HepG2 (cell line): ENCODE measurements at regions not wholly inside any gene's neighbourhood (a gene's known extent, or its start where the extent isn't known, plus 50 kb on each side); places are given as distances from the start of the nearest gene placed in this dataset.

Source experiments
- ATAC-seq: fragments of 200-7000 bp; cut with Tn5 transposase; 3 replicates; pipeline ENCODE4 v1.9.1; 2020; ENCODE audit warnings: mild to moderate bottlenecking, moderate library complexity
- BruUV-seq: library from RNA; stranded (reverse); fragments of 400-500 nt; replicated peaks from 2 replicates; lab custom pipeline; 2021; lab: Mats Ljungman, UMichigan
- CTCF ChIA-PET: fragments of 300-600 bp; formaldehyde crosslinking; extraction: SDS; loops from one replicate; lab custom pipeline; 2021; ENCODE audit warnings: low total read pairs, inconsistent platforms, low intra/inter-chr PET ratio; lab: Yijun Ruan, JAX
- POLR2A ChIA-PET: fragments of 350-600 bp; sonication (Branson Sonifier 250); formaldehyde crosslinking; loops from one replicate; lab custom pipeline; 2020; ENCODE audit warnings: antibody characterized with exemption, inconsistent platforms; lab: Yijun Ruan, JAX
- DNase-seq: peaks from one replicate; pipeline ENCODE4 v3.0.0-alpha.2; 2015; ENCODE audit warnings: low spot score
- FAIRE-seq: peaks from 3 replicates; lab custom pipeline; 2011; peaks lifted over from hg19 to GRCh38; lab: Jason Lieb, UNC
- H2AFZ ChIP-seq: one replicate; pipeline ENCODE4 v1.6.1; 2011; ENCODE audit warnings: low read length, inconsistent platforms
- H3K27ac ChIP-seq: fragments of 300-600 bp; 3 replicates; pipeline ENCODE4 v1.8.0; 2011; ENCODE audit warnings: mixed run types, mild to moderate bottlenecking, mixed read lengths, low read length, inconsistent platforms; ENCODE audit not compliant: insufficient read depth; ENCODE audit errors: extremely low read length
- H3K27me3 ChIP-seq, 2 experiments: fragments of 200-600 bp in 1 of 2; 2 replicates in 1 of 2; 3 replicates in 1 of 2; pipeline versions ENCODE4 v1.6.0 to v1.8.0; 2011; ENCODE audit warnings: low read length in 2 of 2, mild to moderate bottlenecking in 2 of 2, moderate library complexity in 2 of 2, inconsistent platforms in 1 of 2; ENCODE audit not compliant: insufficient read depth in 2 of 2, control insufficient read depth in 1 of 2
- H3K36me3 ChIP-seq, 2 experiments: fragments of 200-600 bp in 1 of 2; replicated peaks in 1 of 2; 2 replicates in 1 of 2; 3 replicates in 1 of 2; pipeline versions ENCODE4 v1.5.1 to v1.8.0; 2011; ENCODE audit warnings: low read length in 2 of 2, inconsistent platforms in 1 of 2; ENCODE audit not compliant: insufficient read depth in 2 of 2, control insufficient read depth in 1 of 2
- H3K4me1 ChIP-seq: 2 replicates; pipeline ENCODE4 v1.5.1; 2012; ENCODE audit warnings: low read length, inconsistent platforms; ENCODE audit not compliant: insufficient read depth
- H3K4me2 ChIP-seq: 2 replicates; pipeline ENCODE4 v1.6.0; 2011; ENCODE audit warnings: low read depth, low read length, inconsistent platforms
- H3K4me3 ChIP-seq, 3 experiments: fragments of 200-600 bp in 1 of 3; sonication (generic), shearing (Covaris generic) in 1 of 3; replicated peaks in 1 of 3; 2 replicates each; pipeline ENCODE4 v1.5.1; 2011 to 2016; ENCODE audit warnings: low read length in 3 of 3, inconsistent platforms in 2 of 3, low read depth in 2 of 3, mild to moderate bottlenecking in 2 of 3, control low read depth in 1 of 3, mixed read lengths in 1 of 3; ENCODE audit not compliant: insufficient read depth in 1 of 3
- H3K79me2 ChIP-seq: one replicate; pipeline ENCODE4 v1.6.1; 2011; ENCODE audit warnings: low read length, inconsistent platforms; ENCODE audit not compliant: insufficient read depth
- H3K9ac ChIP-seq: 2 replicates; pipeline ENCODE4 v1.6.0; 2011; ENCODE audit warnings: mild to moderate bottlenecking, low read depth, low read length, inconsistent platforms; ENCODE audit not compliant: insufficient read depth
- H3K9me3 ChIP-seq: 2 replicates; pipeline ENCODE4 v1.5.1; 2012; ENCODE audit warnings: mild to moderate bottlenecking, low read length
- H4K20me1 ChIP-seq: 2 replicates; pipeline ENCODE4 v1.6.0; 2011; ENCODE audit warnings: inconsistent platforms, mild to moderate bottlenecking, low read length, moderate library complexity; ENCODE audit not compliant: insufficient read depth
- ATF7 ChIP-seq, 2 experiments: fragments of 450-650 bp in 1 of 2; sonication (generic) in 1 of 2; formaldehyde crosslinking in 1 of 2; IDR thresholded peaks; 2 replicates each; pipeline versions ENCODE4 v1.4.0 to v1.6.1; 2016 to 2020; ENCODE audit warnings: antibody characterized with exemption in 1 of 2, mild to moderate bottlenecking in 1 of 2, missing genetic modification reagents in 1 of 2
- CENPX ChIP-seq: sonication (generic); formaldehyde crosslinking; IDR thresholded peaks from 2 replicates; pipeline ENCODE4 v1.9.0; 2021; ENCODE audit warnings: mild to moderate bottlenecking, missing genetic modification reagents, moderate library complexity
- HDAC2 ChIP-seq: sonication (generic); formaldehyde crosslinking; IDR thresholded peaks from 2 replicates; pipeline ENCODE4 v1.4.0; 2020; ENCODE audit warnings: missing genetic modification reagents
- HES4 ChIP-seq: sonication (generic); formaldehyde crosslinking; IDR thresholded peaks from 2 replicates; pipeline ENCODE4 v1.9.0; 2021; ENCODE audit warnings: mild to moderate bottlenecking, missing genetic modification reagents, borderline replicate concordance
- JUNB ChIP-seq: sonication (generic); formaldehyde crosslinking; IDR thresholded peaks from 2 replicates; pipeline ENCODE4 v1.8.0; 2022; ENCODE audit warnings: missing genetic modification reagents, mild to moderate bottlenecking, borderline replicate concordance
- MAFF ChIP-seq: IDR thresholded peaks from 2 replicates; pipeline ENCODE4 v1.6.1; 2011; ENCODE audit warnings: low read depth, low read length, improper control_type of control experiment
- RBM22 ChIP-seq: fragments of 200-400 bp; formaldehyde crosslinking; optimal IDR thresholded peaks from 2 replicates; pipeline ENCODE3; 2017; ENCODE audit warnings: mild to moderate bottlenecking, low read length, moderate library complexity
- SETDB1 ChIP-seq: sonication (generic); formaldehyde crosslinking; IDR thresholded peaks from 2 replicates; pipeline ENCODE4 v1.5.1; 2020; ENCODE audit warnings: missing genetic modification reagents, mild to moderate bottlenecking, borderline replicate concordance
- SNAI1 ChIP-seq: sonication (generic); formaldehyde crosslinking; IDR thresholded peaks from 2 replicates; pipeline ENCODE4 v1.5.0; 2020; ENCODE audit warnings: mild to moderate bottlenecking, missing genetic modification reagents, borderline replicate concordance
- SSRP1 ChIP-seq: IDR thresholded peaks from 2 replicates; pipeline ENCODE4 v1.6.1; 2016; ENCODE audit warnings: control low read depth
- ZNF562 ChIP-seq: sonication (generic); formaldehyde crosslinking; IDR thresholded peaks from 2 replicates; pipeline ENCODE4 v1.8.0; 2022; ENCODE audit warnings: missing genetic modification reagents, borderline replicate concordance
- ZNF629 ChIP-seq: sonication (generic); formaldehyde crosslinking; conservative IDR thresholded peaks from 2 replicates; pipeline ENCODE4 v1.5.0; 2020; ENCODE audit warnings: missing genetic modification reagents
- ZNF713 ChIP-seq: sonication (generic); formaldehyde crosslinking; IDR thresholded peaks from 2 replicates; pipeline ENCODE4 v1.4.0; 2020; ENCODE audit warnings: mild to moderate bottlenecking, missing genetic modification reagents
- ZNF720 ChIP-seq: sonication (generic); formaldehyde crosslinking; IDR thresholded peaks from 2 replicates; pipeline ENCODE4 v1.4.0; 2020; ENCODE audit warnings: missing genetic modification reagents
- ZNF878 ChIP-seq: sonication (generic); formaldehyde crosslinking; IDR thresholded peaks from 2 replicates; pipeline ENCODE4 v1.8.1; 2023; ENCODE audit warnings: mild to moderate bottlenecking, missing genetic modification reagents, moderate library complexity
- WGBS: methylation state at CpG from one replicate; pipeline ENCODE4 v1.1.6; 2017; ENCODE audit warnings: low lambda C conversion rate; 5-methylcytosine and 5-hydroxymethylcytosine counted together
- in situ Hi-C: cut with HindIII; loops from 2 replicates; pipeline ENCODE4 v1.10.0; 2017; ENCODE audit warnings: low pct_unique_long_range_greater_than_20kb; ENCODE audit not compliant: extremely low pct_ligation_motif_present
- intact Hi-C: fragments of 100-400 bp; cut with micrococcal nuclease; formaldehyde crosslinking; loops from one replicate; pipeline ENCODE4 v1.10.0; 2022; ENCODE audit not compliant: unreplicated experiment
- TF ChIP-seq, protein P1 (sequence below): IDR thresholded peaks from 2 replicates; pipeline ENCODE4 v1.6.1; 2018; ENCODE audit warnings: missing genetic modification reagents, mild to moderate bottlenecking, missing compliant biosample characterization
- TF ChIP-seq, protein P2 (sequence below): sonication (generic); formaldehyde crosslinking; IDR thresholded peaks from 2 replicates; pipeline ENCODE4 v1.4.0; 2020; ENCODE audit warnings: missing genetic modification reagents, borderline replicate concordance
- TF ChIP-seq, protein P3 (sequence below): sonication (generic); formaldehyde crosslinking; IDR thresholded peaks from 2 replicates; pipeline ENCODE4 v1.5.0; 2020; ENCODE audit warnings: missing genetic modification reagents
- TF ChIP-seq, protein P4 (sequence below): sonication (generic); formaldehyde crosslinking; IDR thresholded peaks from 2 replicates; pipeline ENCODE4 v1.5.1; 2020; ENCODE audit warnings: missing genetic modification reagents, mild to moderate bottlenecking, borderline replicate concordance

DNA sequence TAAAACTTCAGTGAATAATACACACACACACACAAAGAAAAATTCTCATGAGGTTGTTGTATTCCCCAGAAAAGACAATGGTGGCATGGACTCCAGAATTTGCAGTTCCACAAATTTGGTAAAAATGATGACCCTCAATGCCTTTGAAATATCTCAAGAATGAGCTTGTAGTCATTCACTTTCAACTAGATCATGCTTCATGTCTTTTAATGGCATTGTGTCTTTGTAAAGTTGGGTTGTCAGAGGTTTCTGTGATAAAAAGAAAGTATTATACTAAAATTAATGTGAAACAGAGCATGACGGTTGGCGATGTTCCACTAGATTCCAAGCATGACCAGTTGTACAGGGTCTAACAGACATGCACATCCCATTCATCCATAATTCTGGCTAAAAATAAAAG is 685.0 kb upstream of the FRG1 start:
- Histone ChIP-seq H4K20me1 (no peaks in the 10 kb centered on the region), H3K9me3 (peaks cover 48% of the 10 kb centered on the region), H3K36me3 (no peaks in the 10 kb centered on the region), H3K4me1 (no peaks in the 10 kb centered on the region), H3K27me3 (no peaks in the 10 kb centered on the region), H2AFZ (no peak overlapping the region), H3K79me2 (no peaks in the 10 kb centered on the region), H3K27ac (no peak overlapping the region), H3K4me2 (no peak overlapping the region), H3K9ac (no peak overlapping the region), H3K4me3 (no peak overlapping the region)
- intact Hi-C loops: no loop called here
- FAIRE-seq: no peak
- in situ Hi-C loops: no loop called here
- BruUV-seq: no TSS peak
- DNase-seq: no peak
- TF ChIP-seq RBM22: no peak
- TF ChIP-seq, protein P1, sequence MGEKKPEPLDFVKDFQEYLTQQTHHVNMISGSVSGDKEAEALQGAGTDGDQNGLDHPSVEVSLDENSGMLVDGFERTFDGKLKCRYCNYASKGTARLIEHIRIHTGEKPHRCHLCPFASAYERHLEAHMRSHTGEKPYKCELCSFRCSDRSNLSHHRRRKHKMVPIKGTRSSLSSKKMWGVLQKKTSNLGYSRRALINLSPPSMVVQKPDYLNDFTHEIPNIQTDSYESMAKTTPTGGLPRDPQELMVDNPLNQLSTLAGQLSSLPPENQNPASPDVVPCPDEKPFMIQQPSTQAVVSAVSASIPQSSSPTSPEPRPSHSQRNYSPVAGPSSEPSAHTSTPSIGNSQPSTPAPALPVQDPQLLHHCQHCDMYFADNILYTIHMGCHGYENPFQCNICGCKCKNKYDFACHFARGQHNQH: no peak
- TF ChIP-seq ZNF713: no peak
- no peak for TF ChIP-seq SSRP1
- TF ChIP-seq ZNF562: no peak
- TF ChIP-seq, protein P2, sequence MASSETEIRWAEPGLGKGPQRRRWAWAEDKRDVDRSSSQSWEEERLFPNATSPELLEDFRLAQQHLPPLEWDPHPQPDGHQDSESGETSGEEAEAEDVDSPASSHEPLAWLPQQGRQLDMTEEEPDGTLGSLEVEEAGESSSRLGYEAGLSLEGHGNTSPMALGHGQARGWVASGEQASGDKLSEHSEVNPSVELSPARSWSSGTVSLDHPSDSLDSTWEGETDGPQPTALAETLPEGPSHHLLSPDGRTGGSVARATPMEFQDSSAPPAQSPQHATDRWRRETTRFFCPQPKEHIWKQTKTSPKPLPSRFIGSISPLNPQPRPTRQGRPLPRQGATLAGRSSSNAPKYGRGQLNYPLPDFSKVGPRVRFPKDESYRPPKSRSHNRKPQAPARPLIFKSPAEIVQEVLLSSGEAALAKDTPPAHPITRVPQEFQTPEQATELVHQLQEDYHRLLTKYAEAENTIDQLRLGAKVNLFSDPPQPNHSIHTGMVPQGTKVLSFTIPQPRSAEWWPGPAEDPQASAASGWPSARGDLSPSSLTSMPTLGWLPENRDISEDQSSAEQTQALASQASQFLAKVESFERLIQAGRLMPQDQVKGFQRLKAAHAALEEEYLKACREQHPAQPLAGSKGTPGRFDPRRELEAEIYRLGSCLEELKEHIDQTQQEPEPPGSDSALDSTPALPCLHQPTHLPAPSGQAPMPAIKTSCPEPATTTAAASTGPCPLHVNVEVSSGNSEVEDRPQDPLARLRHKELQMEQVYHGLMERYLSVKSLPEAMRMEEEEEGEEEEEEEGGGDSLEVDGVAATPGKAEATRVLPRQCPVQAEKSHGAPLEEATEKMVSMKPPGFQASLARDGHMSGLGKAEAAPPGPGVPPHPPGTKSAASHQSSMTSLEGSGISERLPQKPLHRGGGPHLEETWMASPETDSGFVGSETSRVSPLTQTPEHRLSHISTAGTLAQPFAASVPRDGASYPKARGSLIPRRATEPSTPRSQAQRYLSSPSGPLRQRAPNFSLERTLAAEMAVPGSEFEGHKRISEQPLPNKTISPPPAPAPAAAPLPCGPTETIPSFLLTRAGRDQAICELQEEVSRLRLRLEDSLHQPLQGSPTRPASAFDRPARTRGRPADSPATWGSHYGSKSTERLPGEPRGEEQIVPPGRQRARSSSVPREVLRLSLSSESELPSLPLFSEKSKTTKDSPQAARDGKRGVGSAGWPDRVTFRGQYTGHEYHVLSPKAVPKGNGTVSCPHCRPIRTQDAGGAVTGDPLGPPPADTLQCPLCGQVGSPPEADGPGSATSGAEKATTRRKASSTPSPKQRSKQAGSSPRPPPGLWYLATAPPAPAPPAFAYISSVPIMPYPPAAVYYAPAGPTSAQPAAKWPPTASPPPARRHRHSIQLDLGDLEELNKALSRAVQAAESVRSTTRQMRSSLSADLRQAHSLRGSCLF (CRISPR knock-in tag): no peak
- TF ChIP-seq ZNF629 (CRISPR knock-in tag): no peak
- TF ChIP-seq JUNB: no peak
- TF ChIP-seq SNAI1 (CRISPR knock-in tag): no peak
- no peak for TF ChIP-seq SETDB1 (CRISPR knock-in tag)
- no peak for TF ChIP-seq MAFF
- TF ChIP-seq, protein P3, sequence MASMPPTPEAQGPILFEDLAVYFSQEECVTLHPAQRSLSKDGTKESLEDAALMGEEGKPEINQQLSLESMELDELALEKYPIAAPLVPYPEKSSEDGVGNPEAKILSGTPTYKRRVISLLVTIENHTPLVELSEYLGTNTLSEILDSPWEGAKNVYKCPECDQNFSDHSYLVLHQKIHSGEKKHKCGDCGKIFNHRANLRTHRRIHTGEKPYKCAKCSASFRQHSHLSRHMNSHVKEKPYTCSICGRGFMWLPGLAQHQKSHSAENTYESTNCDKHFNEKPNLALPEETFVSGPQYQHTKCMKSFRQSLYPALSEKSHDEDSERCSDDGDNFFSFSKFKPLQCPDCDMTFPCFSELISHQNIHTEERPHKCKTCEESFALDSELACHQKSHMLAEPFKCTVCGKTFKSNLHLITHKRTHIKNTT: no peak
- TF ChIP-seq, protein P4, sequence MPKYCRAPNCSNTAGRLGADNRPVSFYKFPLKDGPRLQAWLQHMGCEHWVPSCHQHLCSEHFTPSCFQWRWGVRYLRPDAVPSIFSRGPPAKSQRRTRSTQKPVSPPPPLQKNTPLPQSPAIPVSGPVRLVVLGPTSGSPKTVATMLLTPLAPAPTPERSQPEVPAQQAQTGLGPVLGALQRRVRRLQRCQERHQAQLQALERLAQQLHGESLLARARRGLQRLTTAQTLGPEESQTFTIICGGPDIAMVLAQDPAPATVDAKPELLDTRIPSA (CRISPR knock-in tag): no peak
- TF ChIP-seq ZNF720: no peak
- TF ChIP-seq HES4 (CRISPR knock-in tag): no peak
- TF ChIP-seq HDAC2 (CRISPR knock-in tag): no peak
- no peak for TF ChIP-seq ZNF878 (CRISPR knock-in tag)
- no peak for TF ChIP-seq CENPX (CRISPR knock-in tag)
- no peak for TF ChIP-seq ATF7 (IDR thresholded peaks at IDR 0.05)
- no peak for TF ChIP-seq ATF7 (CRISPR knock-in tag; IDR thresholded peaks at IDR 0.05)
- no peak for ATAC-seq
- ChIA-PET CTCF (no interaction called here), POLR2A (no interaction called here)
- WGBS: 56% methylated on average over 2 of the region's 2 CpGs
